Activated B cell treated with CpG ODN at 0.5 μM for 24 hours (primary cell): ENCODE measurements at regions not wholly inside any gene's neighbourhood (a gene's known extent, or its start where the extent isn't known, plus 50 kb on each side); places are given as distances from the start of the nearest gene placed in this dataset.

Experiments used
- ATAC-seq: fragments of 200-7000 bp; cut with Tn5 transposase; one replicate; pipeline ENCODE4 v1.10.0; 2021; ENCODE audit warnings: low read depth, mild to moderate bottlenecking, moderate library complexity
- CTCF ChIA-PET: fragments of 350-600 bp; sonication (Branson Sonifier 250); formaldehyde crosslinking; loops from one replicate; lab custom pipeline; 2021; ENCODE audit warnings: antibody characterized with exemption; lab: Charles Lee
- POLR2A ChIA-PET: fragments of 350-600 bp; sonication (Branson Sonifier 250); formaldehyde crosslinking; loops from one replicate; lab custom pipeline; 2021; ENCODE audit warnings: antibody characterized with exemption; lab: Charles Lee
- DNase-seq: peaks from one replicate; pipeline ENCODE4 v3.0.0; 2022
- H3K27ac Mint-ChIP-seq: one replicate; pipeline ENCODE4 v1.8.0; 2020; ENCODE audit warnings: mixed read lengths
- H3K27me3 Mint-ChIP-seq: one replicate; pipeline ENCODE4 v1.8.0; 2021; ENCODE audit warnings: mixed read lengths
- H3K36me3 Mint-ChIP-seq: one replicate; pipeline ENCODE4 v1.8.0; 2021; ENCODE audit warnings: low read depth, mixed read lengths
- H3K4me1 Mint-ChIP-seq: one replicate; pipeline ENCODE4 v1.8.0; 2021; ENCODE audit warnings: mixed read lengths
- H3K4me3 Mint-ChIP-seq: one replicate; pipeline ENCODE4 v1.8.0; 2020; ENCODE audit warnings: mild to moderate bottlenecking, mixed read lengths
- H3K9me3 Mint-ChIP-seq: one replicate; pipeline ENCODE4 v1.8.0; 2020; ENCODE audit warnings: mixed read lengths
- intact Hi-C: fragments of 100-400 bp; cut with micrococcal nuclease; formaldehyde crosslinking; loops from one replicate; pipeline ENCODE4 v1.15.1; 2024
- TF ChIP-seq, protein P1 (sequence below): fragments of 200-600 bp; IDR thresholded peaks from one replicate; pipeline ENCODE4 v1.8.0; 2022; ENCODE audit warnings: antibody characterized with exemption, mild to moderate bottlenecking

DNA sequence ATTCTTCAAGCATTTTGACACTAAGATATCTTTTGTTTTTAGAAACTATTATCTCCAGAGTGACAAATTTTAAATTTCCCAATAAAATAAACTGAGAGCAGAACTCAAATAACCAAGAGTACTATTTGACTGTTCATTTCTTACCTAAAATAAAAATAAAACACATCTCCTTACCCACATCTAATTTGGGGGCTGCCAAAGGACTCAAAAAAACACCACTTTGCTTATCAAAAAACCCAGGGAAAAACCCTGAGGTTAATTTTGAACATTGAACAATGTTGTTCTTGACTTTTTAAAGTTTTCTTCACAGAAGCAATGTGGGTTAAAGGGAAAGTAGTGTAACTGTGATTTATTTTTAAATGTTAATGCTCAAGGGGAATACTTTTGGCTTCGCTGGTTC lies 243.0 kb upstream of the HHIP start:
- Mint-ChIP-seq H3K4me3 (no peak overlapping the region), H3K27ac (peak overlapping the region; percentile 30), H3K4me1 (peaks cover 5% of the 10 kb centered on the region), H3K36me3 (no peaks in the 10 kb centered on the region), H3K9me3 (no peaks in the 10 kb centered on the region), H3K27me3 (no peaks in the 10 kb centered on the region)
- ChIA-PET POLR2A (no interaction called here), CTCF (no interaction called here)
- ATAC-seq = no peak
- DNase-seq = no peak
- intact Hi-C loops = no loop called here
- TF ChIP-seq, protein P1, sequence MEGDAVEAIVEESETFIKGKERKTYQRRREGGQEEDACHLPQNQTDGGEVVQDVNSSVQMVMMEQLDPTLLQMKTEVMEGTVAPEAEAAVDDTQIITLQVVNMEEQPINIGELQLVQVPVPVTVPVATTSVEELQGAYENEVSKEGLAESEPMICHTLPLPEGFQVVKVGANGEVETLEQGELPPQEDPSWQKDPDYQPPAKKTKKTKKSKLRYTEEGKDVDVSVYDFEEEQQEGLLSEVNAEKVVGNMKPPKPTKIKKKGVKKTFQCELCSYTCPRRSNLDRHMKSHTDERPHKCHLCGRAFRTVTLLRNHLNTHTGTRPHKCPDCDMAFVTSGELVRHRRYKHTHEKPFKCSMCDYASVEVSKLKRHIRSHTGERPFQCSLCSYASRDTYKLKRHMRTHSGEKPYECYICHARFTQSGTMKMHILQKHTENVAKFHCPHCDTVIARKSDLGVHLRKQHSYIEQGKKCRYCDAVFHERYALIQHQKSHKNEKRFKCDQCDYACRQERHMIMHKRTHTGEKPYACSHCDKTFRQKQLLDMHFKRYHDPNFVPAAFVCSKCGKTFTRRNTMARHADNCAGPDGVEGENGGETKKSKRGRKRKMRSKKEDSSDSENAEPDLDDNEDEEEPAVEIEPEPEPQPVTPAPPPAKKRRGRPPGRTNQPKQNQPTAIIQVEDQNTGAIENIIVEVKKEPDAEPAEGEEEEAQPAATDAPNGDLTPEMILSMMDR = no peak

DNA sequence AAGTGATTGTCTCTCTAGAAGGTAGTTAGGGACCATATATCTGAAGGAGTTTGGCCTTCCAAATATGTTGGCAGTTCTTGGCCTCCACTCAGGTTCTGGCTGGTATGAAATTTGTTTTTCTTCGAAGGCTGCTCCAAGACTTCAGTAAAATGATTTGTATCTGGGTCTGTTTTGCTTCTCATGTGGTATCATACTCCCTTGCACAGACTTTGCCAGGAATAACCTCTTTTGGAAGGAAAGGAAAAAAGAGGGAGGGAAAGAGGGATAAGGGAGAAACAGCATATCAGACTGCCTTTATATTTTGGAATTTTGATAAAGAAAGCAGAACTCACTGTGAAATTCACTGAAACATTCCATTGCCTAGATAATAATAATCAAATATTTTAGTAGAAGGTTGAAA lies 242.1 kb upstream of the HHIP start:
- intact Hi-C loops = no loop called here
- TF ChIP-seq, protein P1 = no peak
- Mint-ChIP-seq H3K4me3 (no peak overlapping the region), H3K9me3 (no peaks in the 10 kb centered on the region), H3K27ac (no peak overlapping the region), H3K27me3 (no peaks in the 10 kb centered on the region), H3K36me3 (no peaks in the 10 kb centered on the region), H3K4me1 (peaks cover 5% of the 10 kb centered on the region)
- DNase-seq (no peak), ATAC-seq (no peak)
- ChIA-PET CTCF (no interaction called here), POLR2A (no interaction called here)

DNA sequence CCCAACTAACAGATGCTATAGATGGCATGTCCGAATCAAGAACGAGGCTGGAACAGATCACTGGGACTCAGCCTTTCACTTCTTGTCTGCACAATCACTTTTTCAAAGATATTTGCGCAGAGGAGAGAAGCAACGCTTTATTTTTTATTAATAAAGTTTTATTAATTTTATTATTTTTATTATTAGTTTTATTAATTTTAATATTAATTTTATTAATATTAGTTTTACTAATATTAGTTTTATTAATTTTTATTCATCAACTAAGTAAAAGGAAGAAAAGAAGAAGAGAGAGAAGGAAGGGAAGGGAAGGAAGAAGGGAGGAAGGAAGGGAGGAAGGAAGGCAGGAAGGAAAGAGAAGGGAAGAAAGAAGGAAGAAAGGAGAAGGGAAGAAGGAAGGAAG lies 236.4 kb upstream of the HHIP start:
- ChIA-PET POLR2A (no interaction called here), CTCF (no interaction called here)
- no peak for DNase-seq
- Mint-ChIP-seq H3K27ac (no peak overlapping the region), H3K4me1 (no peaks in the 10 kb centered on the region), H3K27me3 (no peaks in the 10 kb centered on the region), H3K9me3 (no peaks in the 10 kb centered on the region), H3K4me3 (no peak overlapping the region), H3K36me3 (no peaks in the 10 kb centered on the region)
- TF ChIP-seq, protein P1 = no peak
- ATAC-seq = no peak
- intact Hi-C loops = no loop called here

DNA sequence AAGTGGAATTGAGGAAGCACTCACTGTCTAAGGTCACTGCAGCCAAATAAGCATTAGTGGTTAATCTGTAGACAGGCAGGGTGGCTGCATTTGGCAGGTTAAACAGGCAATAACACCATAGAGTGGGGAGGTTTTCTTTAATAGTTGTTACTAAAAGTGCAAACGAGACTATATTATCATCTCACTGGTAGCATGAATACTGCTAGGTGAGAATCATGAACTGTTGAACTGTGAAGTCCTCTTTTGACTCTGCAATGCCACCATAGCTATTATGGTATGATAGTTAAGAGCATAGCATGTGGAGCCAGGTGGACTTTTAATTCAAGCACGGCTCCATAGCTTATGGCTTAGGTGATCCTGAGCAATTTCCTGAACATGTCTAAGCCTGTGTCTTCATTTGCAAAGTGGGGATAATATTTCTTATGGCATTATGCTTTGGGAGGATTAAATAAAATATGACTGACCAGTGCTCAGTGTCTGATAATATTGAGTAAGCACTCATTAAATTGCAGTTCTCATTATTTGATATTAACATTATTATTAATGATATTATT lies 235.6 kb upstream of the HHIP start:
- Mint-ChIP-seq H3K27me3 (no peaks in the 10 kb centered on the region), H3K4me1 (no peaks in the 10 kb centered on the region), H3K27ac (no peak overlapping the region), H3K36me3 (no peaks in the 10 kb centered on the region), H3K9me3 (no peaks in the 10 kb centered on the region), H3K4me3 (no peak overlapping the region)
- ChIA-PET POLR2A (no interaction called here), CTCF (no interaction called here)
- DNase-seq (no peak), ATAC-seq (no peak)
- TF ChIP-seq, protein P1 = no peak
- intact Hi-C loops = no loop called here

DNA sequence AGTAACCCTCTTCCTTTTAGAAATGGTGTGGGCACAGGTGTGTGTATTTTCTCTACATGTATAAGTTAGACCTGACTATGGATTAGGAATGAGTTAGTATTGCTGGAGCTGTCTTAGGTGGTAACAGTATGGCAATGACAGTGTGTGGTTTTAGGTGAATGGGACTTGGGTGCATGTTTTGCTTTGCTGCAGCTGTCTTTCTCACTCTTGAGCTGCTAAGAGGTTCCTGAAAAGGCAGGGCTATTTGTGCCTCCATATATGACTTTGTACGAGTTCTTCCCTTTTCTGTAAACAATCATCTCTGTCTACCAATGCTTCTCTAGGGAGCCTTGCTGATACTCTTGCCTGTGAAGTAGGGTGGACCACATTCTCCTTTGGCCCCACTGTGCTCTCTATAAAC lies 234.8 kb upstream of the HHIP start:
- Mint-ChIP-seq H3K27me3 (no peaks in the 10 kb centered on the region), H3K27ac (no peak overlapping the region), H3K4me3 (no peak overlapping the region), H3K4me1 (no peaks in the 10 kb centered on the region), H3K36me3 (no peaks in the 10 kb centered on the region), H3K9me3 (no peaks in the 10 kb centered on the region)
- intact Hi-C loops = no loop called here
- ChIA-PET CTCF (no interaction called here), POLR2A (no interaction called here)
- TF ChIP-seq, protein P1 = no peak
- no peak for ATAC-seq
- no peak for DNase-seq
